ENCODE measurements at regions not wholly inside any gene's neighbourhood (a gene's known extent, or its start where the extent isn't known, plus 50 kb on each side); places are given as distances from the start of the nearest gene placed in this dataset.

DNA sequence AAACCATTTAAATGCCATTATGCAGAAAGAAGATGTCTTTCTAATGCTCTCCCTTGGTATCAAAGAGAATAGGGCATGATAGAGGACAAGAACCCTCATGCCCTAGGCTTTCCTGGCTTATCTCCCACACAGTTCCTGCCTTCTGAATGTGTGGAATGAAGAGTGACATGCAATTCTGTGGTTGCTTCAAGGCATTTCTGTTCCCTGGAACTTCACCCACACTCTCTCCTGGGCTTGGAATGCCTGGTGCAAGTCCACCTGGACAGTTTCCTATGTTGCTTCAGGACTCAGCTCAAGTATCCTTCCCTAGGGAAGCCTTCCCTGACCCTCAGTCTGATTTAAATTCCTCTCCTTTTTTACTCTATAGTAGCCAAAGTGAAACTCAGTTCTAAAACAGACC lies 53.8 kb upstream of the DRD2 start:
- TF ChIP-seq, protein P1, sequence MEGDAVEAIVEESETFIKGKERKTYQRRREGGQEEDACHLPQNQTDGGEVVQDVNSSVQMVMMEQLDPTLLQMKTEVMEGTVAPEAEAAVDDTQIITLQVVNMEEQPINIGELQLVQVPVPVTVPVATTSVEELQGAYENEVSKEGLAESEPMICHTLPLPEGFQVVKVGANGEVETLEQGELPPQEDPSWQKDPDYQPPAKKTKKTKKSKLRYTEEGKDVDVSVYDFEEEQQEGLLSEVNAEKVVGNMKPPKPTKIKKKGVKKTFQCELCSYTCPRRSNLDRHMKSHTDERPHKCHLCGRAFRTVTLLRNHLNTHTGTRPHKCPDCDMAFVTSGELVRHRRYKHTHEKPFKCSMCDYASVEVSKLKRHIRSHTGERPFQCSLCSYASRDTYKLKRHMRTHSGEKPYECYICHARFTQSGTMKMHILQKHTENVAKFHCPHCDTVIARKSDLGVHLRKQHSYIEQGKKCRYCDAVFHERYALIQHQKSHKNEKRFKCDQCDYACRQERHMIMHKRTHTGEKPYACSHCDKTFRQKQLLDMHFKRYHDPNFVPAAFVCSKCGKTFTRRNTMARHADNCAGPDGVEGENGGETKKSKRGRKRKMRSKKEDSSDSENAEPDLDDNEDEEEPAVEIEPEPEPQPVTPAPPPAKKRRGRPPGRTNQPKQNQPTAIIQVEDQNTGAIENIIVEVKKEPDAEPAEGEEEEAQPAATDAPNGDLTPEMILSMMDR (IDR thresholded peaks at IDR 0.05) = no peak
- TF ChIP-seq POLR2A (IDR thresholded peaks at IDR 0.05) (no peak), EP300 (IDR thresholded peaks at IDR 0.05) (no peak)

Measured in tibial nerve (tissue), 4 donors.